Motor neuron (in vitro differentiated cells): ENCODE measurements at regions not wholly inside any gene's neighbourhood (a gene's known extent, or its start where the extent isn't known, plus 50 kb on each side); places are given as distances from the start of the nearest gene placed in this dataset.

ENCODE experiments used
- ATAC-seq, 8 experiments: fragments of 200-7000 bp; cut with Tn5 transposase; replicated peaks in 6 of 8; 2 replicates each; pipeline ENCODE4 v1.8.0; 2021; ENCODE audit warnings: mild to moderate bottlenecking in 8 of 8, moderate library complexity in 8 of 8
- H3K27ac ChIP-seq, 2 donors: fragments of 250-450 bp; sonication (Bioruptor Pico); 2 replicates each; pipeline ENCODE4 v1.9.0; 2021; ENCODE audit warnings: antibody characterized with exemption in 2 of 2, mild to moderate bottlenecking in 2 of 2, moderate library complexity in 1 of 2
- H3K4me1 ChIP-seq, 2 donors: fragments of 250-450 bp; sonication (Bioruptor Pico); replicated peaks in 1 of 2; 2 replicates each; pipeline ENCODE4 v1.6.1; 2021; ENCODE audit warnings: antibody characterized with exemption in 2 of 2, mild to moderate bottlenecking in 2 of 2, moderate library complexity in 1 of 2
- H3K4me3 ChIP-seq, 5 donors: fragments of 250-450 bp; sonication (Bioruptor Pico); 2 replicates each; pipeline ENCODE4 v1.9.0; 2021; ENCODE audit warnings: antibody characterized with exemption in 5 of 5, mild to moderate bottlenecking in 5 of 5, moderate library complexity in 4 of 5
- WGBS, 10 experiments: fragments of 450-650 bp; shearing (Covaris generic); methylation state at CpG; one replicate each; pipeline ENCODE4 v1.0.0; 2022; 5-methylcytosine and 5-hydroxymethylcytosine counted together
- in situ Hi-C, 9 experiments: fragments of 400-800 bp; cut with MboI; loops; one replicate each; pipeline ENCODE4 v1.15.0; 2021; ENCODE audit warnings: low sequenced_read_pairs in 9 of 9, low pct_unique_long_range_greater_than_20kb in 2 of 9; ENCODE audit not compliant: unreplicated experiment in 9 of 9

DNA sequence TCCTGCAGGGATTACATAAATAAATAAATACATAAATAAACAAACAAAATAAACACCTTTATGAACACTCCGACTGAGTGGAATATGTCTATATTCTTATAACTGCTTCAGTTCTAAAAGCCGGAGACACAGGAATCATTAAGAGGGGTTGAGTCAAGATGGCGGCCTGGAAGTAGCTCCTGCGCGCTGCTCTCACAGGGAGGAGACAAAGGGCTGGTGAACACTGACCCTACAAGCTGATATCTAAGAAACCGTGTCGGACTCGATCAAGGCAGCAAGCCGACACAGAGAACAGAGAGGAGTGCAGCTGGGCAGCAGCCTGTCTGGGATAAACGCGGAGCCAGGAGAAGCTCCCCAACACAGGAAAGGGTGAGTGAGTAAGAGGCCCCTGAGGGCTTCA is 1098.6 kb upstream of the NCAM2 start:
- Histone ChIP-seq H3K4me3 (no peak overlapping the region), H3K27ac (no peak overlapping the region), H3K4me1 (no peaks in the 10 kb centered on the region)
- 0 to 96% (median 74%) methylated on average over 1 to 8 of the region's 11 CpGs; no CpG with 5 or more reads in 1 of the 10 experiments for WGBS, 10 experiments
- in situ Hi-C loops, result no loop called here
- ATAC-seq, result no peak

DNA sequence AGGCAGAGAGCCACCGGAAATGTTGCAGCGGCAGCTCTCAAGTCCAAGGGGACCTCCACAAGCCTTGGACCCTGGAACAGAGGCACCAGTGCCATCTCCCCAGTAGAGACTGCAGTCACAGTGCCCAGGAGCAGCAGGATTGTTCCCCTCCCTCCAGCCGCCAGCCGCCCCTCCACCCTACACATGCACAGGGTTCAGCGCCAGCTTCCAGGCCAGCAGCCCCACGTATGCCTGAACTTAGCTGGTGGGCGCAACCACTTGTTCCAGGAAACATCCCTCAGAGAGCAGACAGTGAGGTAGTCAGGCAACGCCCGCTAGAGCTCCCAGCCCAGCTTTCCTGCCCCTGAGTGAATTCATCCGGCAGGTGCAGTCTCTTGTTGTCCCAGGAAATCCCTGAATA is 1098.1 kb upstream of the NCAM2 start:
- H3K27ac ChIP-seq, result no peak overlapping the region
- ATAC-seq, result no peak
- in situ Hi-C loops, result no loop called here
- H3K4me3 ChIP-seq, result no peak overlapping the region
- H3K4me1 ChIP-seq, result no peaks in the 10 kb centered on the region
- no CpG with 5 or more reads among the region's 10 CpGs for WGBS, 10 experiments

DNA sequence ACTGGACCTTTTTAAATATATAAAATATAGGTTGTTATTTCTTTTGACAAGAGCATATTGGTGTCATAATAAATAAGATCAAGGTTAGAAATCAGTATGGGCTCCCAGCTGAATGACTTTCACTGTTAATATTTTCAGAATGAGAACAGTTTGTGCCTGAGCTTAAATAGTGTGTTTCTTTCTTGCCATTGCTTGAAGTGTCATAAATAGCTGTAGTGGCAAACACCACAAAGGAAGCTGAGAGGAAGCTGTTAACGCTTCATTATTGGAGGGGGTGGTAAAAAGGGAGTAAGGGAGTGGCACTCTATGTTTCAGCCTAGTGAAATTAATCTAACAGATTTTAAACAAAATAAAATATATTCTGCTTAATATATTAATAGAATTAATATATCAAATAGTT is 1089.8 kb upstream of the NCAM2 start:
- Histone ChIP-seq H3K4me3 (no peak overlapping the region), H3K27ac (no peak overlapping the region), H3K4me1 (no peaks in the 10 kb centered on the region)
- in situ Hi-C loops, result no loop called here
- ATAC-seq, result peak in 1 of 8 experiments; percentile 36
- WGBS, 10 experiments, result 0 to 100% (median 42%) methylated on average over 1 of the region's 1 CpG; no CpG with 5 or more reads in 4 of the 10 experiments

DNA sequence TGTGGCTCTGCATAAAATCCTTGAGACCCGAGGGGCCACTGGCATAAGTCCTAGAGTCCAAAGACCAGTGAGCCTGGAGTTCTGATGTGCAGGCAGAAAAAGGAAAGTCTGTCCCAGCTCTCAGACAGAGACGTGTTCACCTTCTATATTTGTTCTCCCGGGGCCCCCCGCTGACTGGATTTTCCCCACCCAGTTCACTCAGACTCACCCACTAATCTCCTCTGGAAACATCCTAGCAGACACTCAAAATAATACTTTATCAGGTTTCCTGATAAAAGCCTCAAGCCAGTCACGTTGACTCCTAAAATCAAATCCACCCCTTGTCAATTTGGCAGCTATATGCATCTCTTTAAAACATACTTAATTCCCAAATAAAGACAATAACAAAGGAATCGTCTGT is 1084.2 kb upstream of the NCAM2 start:
- no peak overlapping the region for H3K4me3 ChIP-seq
- no peak for ATAC-seq
- in situ Hi-C loops, result no loop called here
- H3K27ac ChIP-seq, result no peak overlapping the region
- 0 to 100% (median 63%) methylated on average over 1 to 6 of the region's 6 CpGs; no CpG with 5 or more reads in 1 of the 10 experiments for WGBS, 10 experiments
- H3K4me1 ChIP-seq, result no peaks in the 10 kb centered on the region

DNA sequence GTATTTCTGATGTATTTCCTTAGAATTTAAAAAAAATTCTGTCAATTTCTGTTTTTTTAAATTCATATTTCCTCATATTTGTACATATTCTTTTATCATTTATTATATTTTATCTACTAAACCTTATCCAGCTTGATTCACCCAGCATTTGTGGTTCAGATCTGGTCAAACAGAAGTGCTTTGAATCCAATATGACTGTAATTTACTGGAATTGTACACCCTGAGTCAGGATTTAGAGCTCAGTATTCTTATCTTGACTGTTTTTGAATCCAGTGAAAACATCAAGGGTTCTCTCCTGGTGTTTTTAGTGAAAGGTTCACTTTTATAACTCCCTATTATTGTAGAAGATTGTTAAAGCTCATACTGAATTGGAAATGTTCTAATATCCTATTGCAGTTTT is 1077.0 kb upstream of the NCAM2 start:
- in situ Hi-C loops, result no loop called here
- H3K4me3 ChIP-seq, result no peak overlapping the region
- no peak for ATAC-seq
- H3K27ac ChIP-seq, result no peak overlapping the region
- H3K4me1 ChIP-seq, result no peaks in the 10 kb centered on the region

DNA sequence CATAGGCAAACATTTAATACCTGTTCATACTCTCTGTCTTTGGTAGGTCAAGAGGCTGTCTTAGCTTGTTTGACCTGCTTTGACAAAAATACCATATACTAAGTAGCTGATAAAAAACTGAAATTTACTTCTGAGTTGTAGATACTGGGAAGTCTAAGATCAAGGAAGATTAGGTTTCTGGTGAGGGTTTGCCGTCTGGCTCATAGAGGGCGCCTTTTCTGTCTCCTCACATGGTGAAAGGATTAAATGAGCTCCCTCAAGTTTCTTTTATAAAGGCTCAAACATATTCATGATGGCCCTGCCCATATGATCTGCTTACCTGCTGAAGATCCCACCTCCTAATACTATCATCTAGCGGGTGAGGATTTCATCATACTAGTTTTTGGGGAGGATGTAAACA is 1076.1 kb upstream of the NCAM2 start:
- in situ Hi-C loops, result no loop called here
- H3K4me1 ChIP-seq, result no peaks in the 10 kb centered on the region
- H3K27ac ChIP-seq, result no peak overlapping the region
- 7 to 100% (median 89%) methylated on average over 1 to 3 of the region's 3 CpGs; no CpG with 5 or more reads in 4 of the 10 experiments for WGBS, 10 experiments
- no peak for ATAC-seq
- no peak overlapping the region for H3K4me3 ChIP-seq

DNA sequence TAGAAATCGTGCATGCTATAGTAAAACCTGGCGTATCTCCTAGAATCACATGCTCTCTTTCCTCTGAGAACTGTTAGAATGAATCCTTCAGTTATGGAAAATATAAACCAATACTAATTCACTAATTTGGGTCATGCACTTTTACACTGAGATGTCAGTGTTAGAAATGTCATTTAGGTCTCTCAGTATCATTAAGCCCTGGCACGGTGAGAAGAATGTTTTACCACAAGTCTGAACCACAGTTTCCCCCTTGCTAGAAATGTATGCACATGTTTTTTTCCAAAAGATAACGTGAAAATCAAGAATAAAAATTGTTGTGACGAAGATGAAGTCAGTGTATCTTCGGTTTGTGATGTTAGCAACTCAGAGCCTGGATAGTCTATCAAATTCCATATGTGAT is 1062.7 kb upstream of the NCAM2 start:
- 5 to 100% (median 90%) methylated on average over 2 to 6 of the region's 6 CpGs; no CpG with 5 or more reads in 1 of the 10 experiments for WGBS, 10 experiments
- in situ Hi-C loops, result no loop called here
- no peak overlapping the region for H3K4me3 ChIP-seq
- peaks cover 0 to 3% of the 10 kb centered on the region in 2 donors for H3K4me1 ChIP-seq
- ATAC-seq, result no peak
- no peak overlapping the region for H3K27ac ChIP-seq

DNA sequence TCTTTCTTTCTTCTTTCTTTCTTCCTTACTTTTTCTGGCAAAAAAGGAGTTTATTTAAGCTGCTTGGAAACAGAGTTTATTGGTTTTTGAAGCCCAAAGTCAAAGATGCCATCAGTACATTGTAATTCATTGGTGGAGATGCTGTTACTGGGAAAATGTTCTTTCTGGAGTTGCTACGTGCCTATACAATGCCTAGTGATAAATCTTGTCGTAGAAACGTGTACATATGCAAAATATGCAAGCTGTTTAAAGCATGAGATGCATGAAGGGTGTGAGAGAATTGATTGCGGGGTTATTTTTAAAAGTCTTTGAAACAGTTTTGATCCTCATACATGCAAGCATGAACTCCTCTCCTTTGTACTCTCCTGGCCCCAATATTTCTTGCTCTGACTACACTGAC is 1060.6 kb upstream of the NCAM2 start:
- 0 to 50% (median 21%) methylated on average over 2 to 4 of the region's 4 CpGs for WGBS, 10 experiments
- Histone ChIP-seq H3K27ac (no peak overlapping the region), H3K4me3 (no peak overlapping the region), H3K4me1 (peaks cover 0 to 3% of the 10 kb centered on the region in 2 donors)
- ATAC-seq, result peak in 3 of 8 experiments; percentile 42 to 93 (median 62)
- in situ Hi-C loops, result no loop called here

DNA sequence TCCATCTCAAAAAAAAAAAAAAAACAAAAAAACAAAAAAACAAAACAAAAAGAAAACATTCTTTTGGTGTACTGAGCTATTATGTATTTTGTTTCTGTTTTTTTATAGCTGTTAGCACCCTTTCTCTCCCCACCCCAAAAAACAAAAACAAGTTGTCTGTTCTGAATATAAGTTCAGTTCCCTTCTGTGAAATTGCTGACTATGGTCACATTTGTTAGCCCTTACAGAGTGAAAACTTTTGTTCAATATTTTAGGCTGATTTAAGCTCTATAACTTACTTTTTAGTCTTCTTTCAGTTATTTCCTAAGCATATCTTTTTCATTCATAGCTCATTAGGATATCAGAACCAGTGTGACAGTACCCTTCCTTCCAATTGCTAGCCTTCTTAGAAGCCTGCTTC is 1056.6 kb upstream of the NCAM2 start:
- Histone ChIP-seq H3K4me1 (peaks cover 0 to 3% of the 10 kb centered on the region in 2 donors), H3K27ac (no peak overlapping the region), H3K4me3 (no peak overlapping the region)
- no peak for ATAC-seq
- in situ Hi-C loops, result no loop called here

DNA sequence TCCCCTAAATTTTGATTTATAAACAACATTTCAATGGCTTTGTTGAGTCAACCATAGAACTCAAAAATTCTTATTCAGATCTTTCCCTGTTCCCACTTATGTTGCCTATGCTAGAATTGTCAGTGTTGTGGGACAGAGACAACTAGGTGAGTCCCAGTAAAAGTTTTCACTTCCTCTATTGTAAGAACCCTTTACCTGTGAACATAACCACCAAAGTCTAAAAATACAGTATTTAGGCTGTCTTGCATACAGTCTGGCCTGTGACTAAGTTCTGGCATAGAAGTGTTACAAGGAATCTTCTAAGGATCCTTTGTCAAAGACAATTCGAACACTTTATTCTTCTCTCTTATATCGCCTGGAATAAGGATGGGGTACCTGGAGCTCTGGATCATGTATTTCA is 1047.9 kb upstream of the NCAM2 start:
- H3K4me1 ChIP-seq, result no peaks in the 10 kb centered on the region
- no peak for ATAC-seq
- in situ Hi-C loops, result no loop called here
- H3K4me3 ChIP-seq, result no peak overlapping the region
- WGBS, 10 experiments, result 0 to 100% (median 73%) methylated on average over 1 to 2 of the region's 2 CpGs; no CpG with 5 or more reads in 1 of the 10 experiments
- H3K27ac ChIP-seq, result no peak overlapping the region

DNA sequence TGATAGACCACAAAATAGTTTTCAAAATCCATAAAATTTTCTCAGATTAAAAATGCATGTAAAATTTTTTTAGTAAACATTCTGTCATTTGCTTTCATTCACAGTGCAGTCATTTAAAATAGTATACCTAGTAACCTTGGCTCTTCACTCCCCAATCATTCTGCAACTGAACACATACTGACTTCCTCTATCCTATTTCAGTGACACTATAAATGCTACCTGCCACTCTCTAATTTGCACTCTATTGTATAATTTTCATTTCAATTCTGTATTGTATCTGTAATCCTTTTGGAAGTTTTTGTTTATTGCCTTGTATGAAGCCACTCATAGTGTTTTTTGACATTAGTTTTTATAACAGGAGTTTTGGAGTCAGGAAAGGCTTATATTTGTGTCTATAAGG is 1029.1 kb upstream of the NCAM2 start:
- Histone ChIP-seq H3K4me1 (no peaks in the 10 kb centered on the region), H3K4me3 (no peak overlapping the region), H3K27ac (no peak overlapping the region)
- in situ Hi-C loops, result no loop called here
- ATAC-seq, result no peak

DNA sequence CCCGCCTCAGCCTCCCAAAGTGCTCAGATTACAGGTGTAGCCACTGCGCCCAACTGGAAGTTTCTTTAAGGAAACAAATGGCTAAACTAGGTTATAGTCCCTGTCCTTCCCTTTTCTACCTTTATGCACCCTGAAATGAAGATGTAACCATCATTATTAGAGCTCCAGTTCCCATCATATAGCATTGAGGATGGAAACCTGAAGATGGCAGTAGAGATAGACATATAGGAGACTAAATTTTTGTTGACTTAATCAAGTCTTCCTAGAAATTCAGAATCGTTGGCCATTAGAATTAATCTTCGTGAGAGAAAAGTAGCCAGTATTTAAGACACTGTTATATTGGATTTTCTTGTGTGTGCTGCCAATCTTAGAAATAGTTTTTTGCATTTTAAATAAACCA is 1016.3 kb upstream of the NCAM2 start:
- peak in 1 of 8 experiments; percentile 27 for ATAC-seq
- no peak overlapping the region for H3K4me3 ChIP-seq
- H3K27ac ChIP-seq, result no peak overlapping the region
- WGBS, 10 experiments, result 0 to 100% (median 73%) methylated on average over 1 to 4 of the region's 4 CpGs
- in situ Hi-C loops, result no loop called here
- H3K4me1 ChIP-seq, result no peaks in the 10 kb centered on the region

DNA sequence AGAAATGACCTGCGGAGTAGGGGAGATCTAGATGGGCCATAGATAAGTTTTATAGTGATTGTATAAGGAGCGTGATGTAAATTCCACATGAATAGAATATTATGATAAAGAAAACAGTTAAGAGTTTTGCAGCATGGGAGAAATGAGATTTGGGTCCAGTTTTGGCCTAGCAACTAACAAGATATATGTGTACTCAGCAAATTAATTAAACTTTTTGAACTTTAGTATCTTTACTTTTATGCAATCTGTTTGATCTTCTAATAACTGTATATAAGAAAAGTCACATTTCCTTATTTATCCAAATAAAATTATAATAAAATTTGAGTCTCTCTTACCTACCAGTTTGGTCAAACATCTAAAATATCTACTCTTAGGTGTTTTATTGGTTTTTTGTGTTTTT is 1011.8 kb upstream of the NCAM2 start:
- ATAC-seq, result no peak
- WGBS, 10 experiments, result 26 to 100% (median 87%) methylated on average over 1 to 2 of the region's 2 CpGs
- no peaks in the 10 kb centered on the region for H3K4me1 ChIP-seq
- no peak overlapping the region for H3K4me3 ChIP-seq
- no peak overlapping the region for H3K27ac ChIP-seq
- in situ Hi-C loops, result no loop called here

DNA sequence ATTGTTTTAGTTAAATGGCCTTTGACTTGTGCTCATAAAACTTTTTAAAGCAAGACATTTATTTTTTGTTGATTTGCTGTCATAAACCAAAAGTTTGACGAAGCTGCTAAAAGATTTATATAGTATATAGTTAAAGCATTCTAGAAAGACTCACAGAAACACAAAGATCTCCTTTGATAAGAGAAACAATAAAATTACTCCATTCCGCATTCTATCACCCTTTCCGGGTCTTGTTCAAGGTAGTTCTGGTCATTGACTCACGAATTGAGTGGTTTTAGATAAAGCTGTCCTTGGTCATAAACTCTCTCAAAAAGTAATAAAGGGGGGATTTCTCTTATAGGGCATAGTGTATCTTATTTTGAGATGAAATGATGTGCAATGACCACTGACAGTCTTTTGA is 1010.5 kb upstream of the NCAM2 start:
- in situ Hi-C loops, result no loop called here
- no peak overlapping the region for H3K27ac ChIP-seq
- whole genome bisulfite sequencing, 10 experiments, result 0 to 99% (median 80%) methylated on average over 1 to 4 of the region's 4 CpGs; no CpG with 5 or more reads in 1 of the 10 experiments
- no peaks in the 10 kb centered on the region for H3K4me1 ChIP-seq
- ATAC-seq, result no peak
- no peak overlapping the region for H3K4me3 ChIP-seq

DNA sequence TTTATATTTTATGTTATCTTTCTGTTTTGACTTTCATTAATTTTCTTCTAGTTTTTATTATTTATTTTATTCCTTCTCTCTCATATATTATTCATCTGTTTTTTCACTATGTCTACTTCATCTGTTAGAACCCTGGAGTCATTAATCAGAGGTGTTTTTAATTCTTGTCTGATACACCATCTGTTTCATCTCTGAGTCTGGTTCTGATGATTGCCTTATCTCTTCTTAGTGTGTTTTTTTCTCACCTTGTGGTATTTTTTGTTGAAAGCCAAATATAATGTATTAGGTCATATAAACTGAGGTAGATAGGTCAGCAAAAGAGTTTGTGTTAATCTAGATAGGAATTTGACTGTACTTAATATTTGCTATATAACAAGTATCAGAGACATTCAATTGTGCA is 1005.7 kb upstream of the NCAM2 start:
- in situ Hi-C loops, result no loop called here

More for the DNA sequence above, 1005.7 kb upstream of the NCAM2 start:
- Histone ChIP-seq H3K27ac (no peak overlapping the region), H3K4me3 (no peak overlapping the region), H3K4me1 (peaks cover 3 to 8% of the 10 kb centered on the region in 2 donors)
- ATAC-seq, result no peak
